Nephron (organoid): ENCODE measurements at regions not wholly inside any gene's neighbourhood (a gene's known extent, or its start where the extent isn't known, plus 50 kb on each side); places are given as distances from the start of the nearest gene placed in this dataset.
"Not testable (repeated sequence)": the region's sequence is repeated elsewhere in the genome, so short reads cannot be mapped to it uniquely, and the experiment has no call there.

Experiments
- H3K27ac Mint-ChIP-seq, 3 experiments: 2 replicates each; pipeline ENCODE4 v1.8.0; 2020; ENCODE audit warnings: mixed read lengths in 3 of 3, mild to moderate bottlenecking in 2 of 3, moderate library complexity in 1 of 3
- H3K27me3 Mint-ChIP-seq: 2 replicates; pipeline ENCODE4 v1.8.0; 2021; ENCODE audit warnings: low read depth, mild to moderate bottlenecking, moderate library complexity, mixed read lengths
- H3K36me3 Mint-ChIP-seq: 2 replicates; pipeline ENCODE4 v1.8.0; 2020; ENCODE audit warnings: low read depth, mixed read lengths
- H3K4me1 Mint-ChIP-seq: 2 replicates; pipeline ENCODE4 v1.8.0; 2020; ENCODE audit warnings: mixed read lengths
- H3K4me3 Mint-ChIP-seq, 3 experiments: 2 replicates each; pipeline ENCODE4 v1.8.0; 2020; ENCODE audit warnings: mild to moderate bottlenecking in 3 of 3, mixed read lengths in 3 of 3, moderate library complexity in 2 of 3
- H3K9me3 Mint-ChIP-seq: 2 replicates; pipeline ENCODE4 v1.8.0; 2020; ENCODE audit warnings: mixed read lengths
- CTCF ChIP-seq, 3 experiments: fragments of 200-600 bp; sonication (generic); IDR thresholded peaks; one replicate each; pipeline ENCODE4 v1.5.0; 2021; ENCODE audit warnings: antibody characterized with exemption in 3 of 3; ENCODE audit not compliant: unreplicated experiment in 3 of 3

GRCh38 chr2:228594012-228594411 lies 412.5 kb upstream of the SPHKAP start:
- no peak overlapping the region for H3K27ac Mint-ChIP-seq
- no peaks in the 10 kb centered on the region for H3K36me3 Mint-ChIP-seq
- H3K4me1 Mint-ChIP-seq = no peaks in the 10 kb centered on the region
- no peak overlapping the region for H3K4me3 Mint-ChIP-seq
- no peak for TF ChIP-seq CTCF (IDR thresholded peaks at IDR 0.05; ENCODE audit: unreplicated experiment in 3 of 3)
- H3K27me3 Mint-ChIP-seq = no peaks in the 10 kb centered on the region
- peaks cover 8% of the 10 kb centered on the region for H3K9me3 Mint-ChIP-seq

- no peaks in the 10 kb centered on the region for H3K27me3 Mint-ChIP-seq
- H3K36me3 Mint-ChIP-seq = no peaks in the 10 kb centered on the region
- no peak overlapping the region for H3K27ac Mint-ChIP-seq
- no peak for TF ChIP-seq CTCF (IDR thresholded peaks at IDR 0.05; ENCODE audit: unreplicated experiment in 3 of 3)
- no peak overlapping the region for H3K4me3 Mint-ChIP-seq
- no peaks in the 10 kb centered on the region for H3K4me1 Mint-ChIP-seq
- H3K9me3 Mint-ChIP-seq = peaks cover 15% of the 10 kb centered on the region
These were observed 411.4 kb upstream of the SPHKAP start for GRCh38 chr2:228592925-228593324.

- no peak overlapping the region for H3K27ac Mint-ChIP-seq
- no peaks in the 10 kb centered on the region for H3K4me1 Mint-ChIP-seq
- H3K27me3 Mint-ChIP-seq = no peaks in the 10 kb centered on the region
- no peaks in the 10 kb centered on the region for H3K36me3 Mint-ChIP-seq
- no peak for TF ChIP-seq CTCF (IDR thresholded peaks at IDR 0.05; ENCODE audit: unreplicated experiment in 3 of 3)
- H3K4me3 Mint-ChIP-seq = no peak overlapping the region
- H3K9me3 Mint-ChIP-seq = peaks cover 15% of the 10 kb centered on the region
These were observed 409.2 kb upstream of the SPHKAP start for GRCh38 chr2:228590681-228591080.

GRCh38 chr2:228589115-228589514 lies 407.6 kb upstream of the SPHKAP start:
- peaks cover 18% of the 10 kb centered on the region for H3K9me3 Mint-ChIP-seq
- no peaks in the 10 kb centered on the region for H3K27me3 Mint-ChIP-seq
- TF ChIP-seq CTCF (IDR thresholded peaks at IDR 0.05; ENCODE audit: unreplicated experiment in 3 of 3) = no peak
- no peak overlapping the region for H3K27ac Mint-ChIP-seq
- H3K4me3 Mint-ChIP-seq = no peak overlapping the region
- no peaks in the 10 kb centered on the region for H3K36me3 Mint-ChIP-seq
- no peaks in the 10 kb centered on the region for H3K4me1 Mint-ChIP-seq

- no peaks in the 10 kb centered on the region for H3K4me1 Mint-ChIP-seq
- H3K9me3 Mint-ChIP-seq = peaks cover 3% of the 10 kb centered on the region
- H3K27ac Mint-ChIP-seq = no peak overlapping the region
- no peaks in the 10 kb centered on the region for H3K36me3 Mint-ChIP-seq
- TF ChIP-seq CTCF (IDR thresholded peaks at IDR 0.05; ENCODE audit: unreplicated experiment in 3 of 3) = no peak
- no peaks in the 10 kb centered on the region for H3K27me3 Mint-ChIP-seq
- no peak overlapping the region for H3K4me3 Mint-ChIP-seq
These were observed 400.2 kb upstream of the SPHKAP start for GRCh38 chr2:228581731-228582130.

- Mint-ChIP-seq H3K27me3 (no peaks in the 10 kb centered on the region), H3K4me1 (no peaks in the 10 kb centered on the region), H3K36me3 (no peaks in the 10 kb centered on the region), H3K27ac (no peak overlapping the region), H3K9me3 (no peaks in the 10 kb centered on the region), H3K4me3 (no peak overlapping the region)
- no peak for TF ChIP-seq CTCF (IDR thresholded peaks at IDR 0.05; ENCODE audit: unreplicated experiment in 3 of 3)
These were observed 394.4 kb upstream of the SPHKAP start for GRCh38 chr2:228575897-228576296.

GRCh38 chr2:228568275-228568674 lies 386.8 kb upstream of the SPHKAP start:
- not testable (repeated sequence) for H3K27ac Mint-ChIP-seq

More at GRCh38 chr2:228568275-228568674, 386.8 kb upstream of the SPHKAP start:
- H3K4me3 Mint-ChIP-seq = peak overlapping the region in 1 of 3 experiments; percentile 26
- not testable (repeated sequence) for H3K36me3 Mint-ChIP-seq, H3K27me3 Mint-ChIP-seq, H3K4me1 Mint-ChIP-seq, H3K9me3 Mint-ChIP-seq
